Prostate gland (tissue), 2 donors: ENCODE measurements at regions not wholly inside any gene's neighbourhood (a gene's known extent, or its start where the extent isn't known, plus 50 kb on each side); places are given as distances from the start of the nearest gene placed in this dataset.

Experiments used
- CTCF ChIP-seq, 4 experiments: fragments of 200-600 bp in 2 of 4; fragments of 450-650 bp in 2 of 4; sonication (generic) in 2 of 4; IDR thresholded peaks; 1 replicate in 3 of 4; 2 replicates in 1 of 4; pipeline ENCODE4 v1.5.1; 2016 to 2019; ENCODE audit warnings: antibody characterized with exemption in 4 of 4, mild to moderate bottlenecking in 2 of 4, moderate library complexity in 2 of 4
- POLR2AphosphoS5 ChIP-seq: sonication (generic); formaldehyde crosslinking; IDR thresholded peaks from one replicate; pipeline ENCODE4 v1.6.1; 2017; ENCODE audit warnings: antibody characterized with exemption

DNA sequence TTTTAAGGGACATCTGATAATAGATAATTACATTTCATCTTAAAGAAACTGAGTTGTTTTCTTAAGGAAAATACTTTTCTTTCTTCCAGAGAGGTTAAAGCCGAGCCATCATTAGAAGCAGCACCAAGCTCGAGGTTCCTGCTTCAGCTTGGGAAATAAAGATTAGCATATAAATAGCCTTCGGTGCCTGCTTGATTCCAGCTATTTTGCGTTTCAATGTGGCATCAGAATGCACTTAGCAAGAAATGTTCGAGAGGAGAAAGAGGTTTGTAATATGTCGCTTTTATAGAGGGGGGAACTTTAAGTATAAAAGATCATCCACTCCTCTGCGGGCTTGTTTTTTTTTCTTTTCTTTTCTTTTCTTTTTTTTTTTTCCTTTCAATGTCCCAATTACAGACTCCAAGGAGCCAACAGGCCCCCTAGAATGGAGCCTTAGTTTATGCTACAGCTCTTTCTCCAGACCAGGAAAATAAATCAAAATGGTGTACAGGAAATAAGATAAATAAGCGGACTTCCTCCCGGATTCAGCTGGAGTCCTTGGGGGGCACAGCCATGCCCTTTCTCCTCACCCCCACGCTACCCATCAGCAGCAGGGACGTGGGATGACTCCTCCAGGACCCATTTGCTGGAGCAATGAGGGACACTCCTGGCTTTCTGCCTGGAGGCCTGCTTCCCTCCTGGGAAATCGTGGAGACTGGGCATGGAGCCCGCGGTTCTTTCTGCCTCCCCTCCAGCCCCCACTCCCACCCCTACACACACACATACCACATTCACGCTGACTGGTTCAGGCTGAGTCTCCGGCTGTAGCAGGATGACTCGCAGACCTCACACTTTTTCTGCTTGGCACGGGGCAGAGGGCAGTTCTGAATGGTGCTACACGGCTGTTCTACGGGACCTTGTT, 131.6 kb downstream of the RRAGC start:
- TF ChIP-seq CTCF (IDR thresholded peaks at IDR 0.05) (no peak), POLR2AphosphoS5 (no peak)
